ENCODE measurements at regions not wholly inside any gene's neighbourhood (a gene's known extent, or its start where the extent isn't known, plus 50 kb on each side); places are given as distances from the start of the nearest gene placed in this dataset.

DNA sequence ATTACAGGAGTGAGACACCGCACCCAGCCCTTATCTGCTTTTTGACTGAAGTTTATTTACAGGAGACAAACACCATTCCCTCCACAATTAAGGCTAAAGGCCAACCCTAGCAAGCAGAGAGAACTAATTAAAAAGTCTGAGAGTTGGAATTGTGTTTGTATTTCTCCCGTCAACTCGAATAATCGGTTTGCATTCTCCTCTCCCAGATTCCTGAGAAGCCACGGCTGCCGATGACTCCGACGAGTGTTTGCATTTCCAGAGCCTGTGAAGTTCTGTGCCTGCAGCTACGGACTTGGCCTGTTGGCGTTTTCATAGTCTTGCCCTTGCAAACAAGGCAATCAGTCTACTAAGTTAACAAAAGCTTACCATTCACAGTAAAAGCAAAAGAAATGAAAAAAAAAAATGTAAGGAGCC, 73.2 kb upstream of the NUP50 start:
- TF ChIP-seq, protein P1, sequence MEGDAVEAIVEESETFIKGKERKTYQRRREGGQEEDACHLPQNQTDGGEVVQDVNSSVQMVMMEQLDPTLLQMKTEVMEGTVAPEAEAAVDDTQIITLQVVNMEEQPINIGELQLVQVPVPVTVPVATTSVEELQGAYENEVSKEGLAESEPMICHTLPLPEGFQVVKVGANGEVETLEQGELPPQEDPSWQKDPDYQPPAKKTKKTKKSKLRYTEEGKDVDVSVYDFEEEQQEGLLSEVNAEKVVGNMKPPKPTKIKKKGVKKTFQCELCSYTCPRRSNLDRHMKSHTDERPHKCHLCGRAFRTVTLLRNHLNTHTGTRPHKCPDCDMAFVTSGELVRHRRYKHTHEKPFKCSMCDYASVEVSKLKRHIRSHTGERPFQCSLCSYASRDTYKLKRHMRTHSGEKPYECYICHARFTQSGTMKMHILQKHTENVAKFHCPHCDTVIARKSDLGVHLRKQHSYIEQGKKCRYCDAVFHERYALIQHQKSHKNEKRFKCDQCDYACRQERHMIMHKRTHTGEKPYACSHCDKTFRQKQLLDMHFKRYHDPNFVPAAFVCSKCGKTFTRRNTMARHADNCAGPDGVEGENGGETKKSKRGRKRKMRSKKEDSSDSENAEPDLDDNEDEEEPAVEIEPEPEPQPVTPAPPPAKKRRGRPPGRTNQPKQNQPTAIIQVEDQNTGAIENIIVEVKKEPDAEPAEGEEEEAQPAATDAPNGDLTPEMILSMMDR (IDR thresholded peaks at IDR 0.05), result no peak
- no peak for TF ChIP-seq POLR2A (IDR thresholded peaks at IDR 0.05)

Data from heart left ventricle (tissue), 13 donors.